Karpas-422 (cell line): ENCODE measurements at regions not wholly inside any gene's neighbourhood (a gene's known extent, or its start where the extent isn't known, plus 50 kb on each side); places are given as distances from the start of the nearest gene placed in this dataset.
"Not testable (repeated sequence)": the region's sequence is repeated elsewhere in the genome, so short reads cannot be mapped to it uniquely, and the experiment has no call there.

Source experiments
- DNase-seq: peaks from one replicate; pipeline ENCODE4 v3.0.0-alpha.2; 2015
- H2AFZ ChIP-seq: fragments of 200-600 bp; sonication (generic); 2 replicates; pipeline ENCODE4 v1.6.1; 2014; ENCODE audit warnings: antibody characterized with exemption, low read length, mixed read lengths
- H3K27ac ChIP-seq: fragments of 200-600 bp; sonication (generic); 2 replicates; pipeline ENCODE4 v1.5.1; 2014; ENCODE audit warnings: mild to moderate bottlenecking, low read length, moderate library complexity
- H3K27me3 ChIP-seq: fragments of 200-600 bp; sonication (generic); 2 replicates; pipeline ENCODE4 v1.6.1; 2014; ENCODE audit warnings: low read length, mixed read lengths
- H3K36me3 ChIP-seq: fragments of 200-600 bp; sonication (generic); 2 replicates; pipeline ENCODE4 v1.6.1; 2014; ENCODE audit warnings: low read length, mixed read lengths; ENCODE audit not compliant: insufficient read depth
- H3K4me1 ChIP-seq: fragments of 200-600 bp; sonication (generic); 2 replicates; pipeline ENCODE4 v1.6.1; 2014; ENCODE audit warnings: mild to moderate bottlenecking, low read length, mixed read lengths
- H3K4me2 ChIP-seq: fragments of 200-600 bp; sonication (generic); 2 replicates; pipeline ENCODE4 v1.6.1; 2014; ENCODE audit warnings: low read length, low read depth, mild to moderate bottlenecking; ENCODE audit not compliant: poor library complexity, severe bottlenecking
- H3K4me3 ChIP-seq: fragments of 200-600 bp; sonication (generic); 2 replicates; pipeline ENCODE4 v1.5.1; 2014; ENCODE audit warnings: mild to moderate bottlenecking, antibody characterized with exemption, low read length, mixed read lengths
- H3K79me2 ChIP-seq: fragments of 200-600 bp; sonication (generic); 2 replicates; pipeline ENCODE4 v1.6.1; 2014; ENCODE audit warnings: mild to moderate bottlenecking, low read length, mixed read lengths
- H3K9ac ChIP-seq: fragments of 200-600 bp; sonication (generic); 2 replicates; pipeline ENCODE4 v1.6.0; 2014; ENCODE audit warnings: low read length
- H3K9me2 ChIP-seq: fragments of 200-600 bp; sonication (generic), shearing (Covaris generic); replicated peaks from 2 replicates; pipeline ENCODE4 v1.6.0; 2014; ENCODE audit warnings: mild to moderate bottlenecking, low read length, moderate library complexity; ENCODE audit not compliant: insufficient read depth
- H3K9me3 ChIP-seq: fragments of 300-700, 200-600 bp; sonication (generic); 2 replicates; pipeline ENCODE4 v1.6.1; 2014; ENCODE audit warnings: low read length, mixed read lengths
- H4K20me1 ChIP-seq: fragments of 200-600 bp; sonication (generic); 2 replicates; pipeline ENCODE4 v1.6.1; 2014; ENCODE audit warnings: mild to moderate bottlenecking, antibody characterized with exemption, low read length, low read depth; ENCODE audit not compliant: insufficient read depth

DNA sequence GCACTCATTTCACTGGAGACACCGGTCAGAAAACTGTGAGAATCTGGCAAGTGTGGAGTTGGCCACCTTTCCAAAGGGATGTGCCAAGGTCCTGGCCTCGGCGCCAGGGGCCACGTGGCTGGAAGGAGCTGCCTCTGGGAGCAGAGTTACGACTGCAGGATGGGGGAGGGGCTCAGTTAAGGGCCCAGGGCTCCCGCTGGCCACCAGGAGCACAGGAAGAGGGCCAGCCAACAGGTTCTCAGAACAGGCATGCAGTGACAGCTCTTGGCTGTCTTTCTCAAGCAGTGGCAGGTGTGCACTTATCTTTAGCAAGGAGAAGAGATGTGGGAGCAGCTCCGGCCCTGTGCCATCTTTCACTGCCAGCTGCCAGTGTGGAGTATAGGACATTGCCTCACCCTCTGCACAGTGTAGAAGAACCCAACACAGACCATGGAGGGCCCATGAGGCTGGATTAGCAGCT lies 115.9 kb upstream of the RBPJ start:
- peaks cover 4% of the 10 kb centered on the region; the same call in 1 of the 2 replicates for H3K4me1 ChIP-seq
- no peaks in the 10 kb centered on the region for H3K9me3 ChIP-seq
- H3K9ac ChIP-seq, result no peak overlapping the region
- H3K4me3 ChIP-seq, result no peak overlapping the region
- no peak overlapping the region for H3K4me2 ChIP-seq
- no peaks in the 10 kb centered on the region for H3K27me3 ChIP-seq
- no peak for DNase-seq
- H3K9me2 ChIP-seq, result no peaks in the 10 kb centered on the region
- H3K79me2 ChIP-seq, result no peaks in the 10 kb centered on the region
- H3K36me3 ChIP-seq, result no peaks in the 10 kb centered on the region
- no peak overlapping the region for H3K27ac ChIP-seq
- no peaks in the 10 kb centered on the region for H4K20me1 ChIP-seq
- H2AFZ ChIP-seq, result no peak overlapping the region

DNA sequence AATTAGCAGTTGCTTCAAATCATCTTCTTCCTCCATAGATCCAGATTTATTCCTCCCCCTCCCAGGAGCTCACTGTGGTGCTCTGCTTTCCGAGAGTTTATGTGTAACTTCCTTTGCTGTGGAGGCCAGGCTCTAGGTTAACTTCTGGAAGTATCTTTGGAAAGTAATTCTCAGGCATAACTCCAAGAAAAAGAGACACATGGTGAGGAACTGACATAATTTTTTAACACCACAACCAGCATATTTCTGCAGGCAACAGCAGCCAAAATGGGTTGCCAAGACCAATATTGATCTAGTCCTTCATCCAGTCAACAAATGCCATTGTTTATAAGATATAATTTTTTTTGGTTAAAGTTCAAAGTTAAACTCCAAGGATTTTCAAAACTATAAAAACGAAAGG lies 114.5 kb upstream of the RBPJ start:
- Histone ChIP-seq H3K36me3 (no peaks in the 10 kb centered on the region), H3K4me3 (no peak overlapping the region), H3K27me3 (no peaks in the 10 kb centered on the region), H3K4me2 (no peak overlapping the region), H3K9ac (no peak overlapping the region), H3K79me2 (no peaks in the 10 kb centered on the region), H3K27ac (no peak overlapping the region), H3K9me3 (no peaks in the 10 kb centered on the region), H3K9me2 (no peaks in the 10 kb centered on the region), H2AFZ (no peak overlapping the region), H3K4me1 (peaks cover 4% of the 10 kb centered on the region; the same call in 1 of the 2 replicates), H4K20me1 (no peaks in the 10 kb centered on the region)
- no peak for DNase-seq

DNA sequence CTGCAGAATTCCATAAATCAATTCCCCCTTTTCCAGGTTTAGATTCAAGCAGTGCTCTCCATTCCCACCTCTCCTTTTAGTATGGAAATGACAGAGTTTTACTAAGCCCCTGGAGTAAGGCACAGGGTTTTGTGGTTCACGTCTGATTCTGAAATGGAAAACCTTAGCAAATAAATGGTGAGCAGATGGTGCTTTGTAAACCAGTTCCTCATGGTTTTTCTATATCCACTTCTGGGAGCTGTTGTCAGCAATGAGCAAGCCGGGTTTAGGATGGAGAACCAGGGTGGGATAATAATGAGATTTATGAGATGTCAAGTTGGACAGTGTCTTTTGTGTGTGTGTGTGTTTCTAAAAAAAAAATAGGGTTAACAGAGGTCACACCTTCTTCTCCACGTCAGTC lies 113.8 kb upstream of the RBPJ start:
- peaks cover 4% of the 10 kb centered on the region; the same call in 1 of the 2 replicates for H3K4me1 ChIP-seq
- DNase-seq, result no peak
- H3K4me3 ChIP-seq, result no peak overlapping the region
- H3K9ac ChIP-seq, result no peak overlapping the region
- no peaks in the 10 kb centered on the region for H3K27me3 ChIP-seq
- no peak overlapping the region for H2AFZ ChIP-seq
- no peak overlapping the region for H3K27ac ChIP-seq
- H3K9me3 ChIP-seq, result no peaks in the 10 kb centered on the region
- H3K9me2 ChIP-seq, result no peaks in the 10 kb centered on the region
- H3K4me2 ChIP-seq, result no peak overlapping the region
- no peaks in the 10 kb centered on the region for H4K20me1 ChIP-seq
- H3K79me2 ChIP-seq, result no peaks in the 10 kb centered on the region
- no peaks in the 10 kb centered on the region for H3K36me3 ChIP-seq

DNA sequence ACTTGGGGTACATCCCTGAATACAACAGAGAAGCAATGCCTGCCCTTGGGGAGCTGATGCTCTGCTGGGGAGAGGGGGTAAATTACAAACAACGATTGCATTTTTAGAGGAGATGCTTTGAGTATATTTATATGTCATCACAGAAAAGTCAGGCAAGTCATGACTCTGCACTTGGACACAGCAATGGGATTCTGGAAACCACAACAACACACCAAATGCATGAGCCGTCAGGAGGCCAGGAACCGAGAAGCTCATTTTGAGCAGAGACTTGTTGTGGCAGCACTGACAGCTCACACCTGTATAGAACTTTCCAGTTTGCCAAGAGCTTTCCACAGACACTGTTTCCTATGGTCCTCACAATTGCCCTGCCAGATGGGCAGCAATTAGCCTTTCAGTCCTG lies 113.2 kb upstream of the RBPJ start:
- Histone ChIP-seq H3K27ac (no peak overlapping the region), H3K4me1 (peaks cover 4% of the 10 kb centered on the region; the same call in 1 of the 2 replicates), H3K9me3 (no peaks in the 10 kb centered on the region), H4K20me1 (no peaks in the 10 kb centered on the region), H3K36me3 (no peaks in the 10 kb centered on the region), H3K4me2 (no peak overlapping the region), H3K79me2 (no peaks in the 10 kb centered on the region), H3K9me2 (no peaks in the 10 kb centered on the region), H2AFZ (no peak overlapping the region), H3K4me3 (no peak overlapping the region), H3K9ac (no peak overlapping the region), H3K27me3 (no peaks in the 10 kb centered on the region)
- no peak for DNase-seq

DNA sequence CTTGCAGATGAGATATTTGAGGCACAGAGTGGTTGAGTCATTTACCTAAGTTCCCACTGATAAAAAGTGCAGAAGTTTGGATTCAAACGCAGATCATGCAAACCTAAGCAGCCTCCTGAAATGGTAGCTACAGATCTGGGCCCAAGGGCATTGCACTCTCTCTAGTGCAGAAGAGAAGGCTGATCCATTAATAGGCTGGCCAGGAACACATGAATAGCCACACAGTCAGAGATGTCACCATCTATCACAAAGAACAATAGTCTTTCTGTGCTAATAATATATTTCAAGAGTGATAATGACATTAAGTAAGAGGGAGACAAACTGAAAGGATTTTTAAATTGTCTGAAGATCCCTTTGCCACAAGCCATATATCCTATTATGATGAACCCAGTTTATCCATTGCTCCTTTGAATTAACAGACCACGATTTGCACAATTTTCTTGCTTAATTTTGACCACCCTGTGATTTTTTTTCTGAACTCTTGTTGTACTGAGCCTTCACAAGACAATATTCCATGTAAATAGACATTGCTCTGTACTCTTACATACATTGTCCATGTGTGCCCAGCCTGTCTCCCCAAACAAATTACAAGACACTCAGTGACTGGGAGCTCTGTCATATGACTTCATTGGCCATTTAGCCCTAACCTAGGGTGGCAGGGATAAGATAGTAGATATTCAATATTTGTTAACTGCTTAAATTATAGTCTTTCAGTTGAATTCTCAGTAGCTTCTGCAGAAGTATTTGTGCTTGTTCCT lies 112.4 kb upstream of the RBPJ start:
- Histone ChIP-seq H3K36me3 (no peaks in the 10 kb centered on the region), H3K9ac (no peak overlapping the region), H2AFZ (no peak overlapping the region), H3K4me2 (no peak overlapping the region), H3K4me1 (peaks cover 4% of the 10 kb centered on the region; the same call in 1 of the 2 replicates), H3K4me3 (no peak overlapping the region), H3K79me2 (no peaks in the 10 kb centered on the region), H4K20me1 (no peaks in the 10 kb centered on the region), H3K27ac (no peak overlapping the region), H3K27me3 (no peaks in the 10 kb centered on the region), H3K9me2 (no peaks in the 10 kb centered on the region), H3K9me3 (no peaks in the 10 kb centered on the region)
- DNase-seq, result no peak

DNA sequence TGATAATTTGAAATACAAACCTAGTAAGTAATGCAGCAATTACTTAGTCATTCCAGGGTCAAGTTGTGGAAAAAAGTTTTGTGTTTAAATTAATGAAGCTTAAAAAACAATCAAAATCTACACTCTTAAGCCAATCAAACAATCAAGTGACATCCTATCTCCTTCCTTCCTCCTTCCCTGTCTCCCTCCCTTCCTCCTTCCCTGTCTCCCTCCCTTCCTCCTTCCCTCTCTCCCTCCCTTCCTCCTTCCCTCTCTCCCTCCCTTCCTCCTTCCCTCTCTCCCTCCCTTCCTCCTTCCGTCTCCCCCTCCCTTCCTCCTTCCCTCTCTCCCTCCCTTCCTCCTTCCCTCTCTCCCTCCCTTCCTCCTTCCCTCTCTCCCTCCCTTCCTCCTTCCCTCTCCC lies 111.4 kb upstream of the RBPJ start:
- not testable (repeated sequence) for H3K4me2 ChIP-seq, DNase-seq, H3K9ac ChIP-seq, H3K4me1 ChIP-seq, H3K79me2 ChIP-seq, H3K36me3 ChIP-seq, H3K27me3 ChIP-seq, H3K4me3 ChIP-seq, H3K9me2 ChIP-seq, H3K9me3 ChIP-seq, H2AFZ ChIP-seq, H4K20me1 ChIP-seq, H3K27ac ChIP-seq

DNA sequence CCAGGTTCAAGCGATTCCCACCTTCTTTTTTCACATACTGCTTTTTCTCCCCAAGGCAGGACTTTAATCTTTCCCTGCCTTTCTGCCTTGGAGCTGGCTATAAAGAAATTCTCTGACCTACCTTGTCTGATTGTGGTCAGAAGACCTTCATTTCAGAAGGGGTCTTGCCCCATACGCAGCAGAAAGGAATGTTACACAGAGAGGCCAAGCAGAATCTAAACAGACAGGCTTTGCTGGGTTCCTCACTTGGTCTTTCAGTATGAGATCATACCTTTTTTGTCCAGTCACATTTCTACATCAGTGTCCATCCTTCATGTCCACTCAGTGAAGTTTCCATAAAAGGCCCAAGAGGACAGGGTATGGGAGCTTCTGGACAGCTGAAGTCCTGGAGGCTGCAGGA lies 108.3 kb upstream of the RBPJ start:
- no peaks in the 10 kb centered on the region for H3K36me3 ChIP-seq
- H3K4me2 ChIP-seq, result no peak overlapping the region
- no peaks in the 10 kb centered on the region for H3K4me1 ChIP-seq
- H3K27ac ChIP-seq, result no peak overlapping the region
- H4K20me1 ChIP-seq, result no peaks in the 10 kb centered on the region
- H3K9me2 ChIP-seq, result no peaks in the 10 kb centered on the region
- H3K9ac ChIP-seq, result no peak overlapping the region
- H2AFZ ChIP-seq, result no peak overlapping the region
- no peaks in the 10 kb centered on the region for H3K9me3 ChIP-seq
- H3K4me3 ChIP-seq, result no peak overlapping the region
- H3K79me2 ChIP-seq, result no peaks in the 10 kb centered on the region
- DNase-seq, result no peak
- no peaks in the 10 kb centered on the region for H3K27me3 ChIP-seq

DNA sequence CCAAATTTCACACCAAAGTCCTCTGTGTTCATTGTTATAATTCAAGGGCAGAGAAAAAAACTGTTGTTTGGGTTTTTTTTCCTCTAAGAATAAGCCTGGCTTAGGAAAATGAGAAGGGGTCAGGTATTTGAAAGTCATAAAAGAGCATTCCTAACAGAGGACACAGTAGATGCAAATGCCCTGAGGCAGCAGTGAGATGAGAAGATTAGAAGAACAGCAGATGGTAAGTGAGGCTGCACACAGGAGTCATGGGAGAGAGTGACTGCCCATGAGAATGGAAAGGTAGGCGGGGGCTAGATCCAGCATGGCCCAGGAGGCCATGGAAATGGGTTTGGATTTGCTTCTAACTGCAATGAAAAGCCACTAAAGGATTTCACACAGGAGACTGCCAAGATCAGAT lies 107.5 kb upstream of the RBPJ start:
- Histone ChIP-seq H3K4me2 (no peak overlapping the region), H2AFZ (no peak overlapping the region), H3K9me2 (no peaks in the 10 kb centered on the region), H3K27me3 (no peaks in the 10 kb centered on the region), H3K9me3 (no peaks in the 10 kb centered on the region), H3K9ac (no peak overlapping the region), H3K27ac (no peak overlapping the region), H3K4me1 (peaks cover 2% of the 10 kb centered on the region), H3K4me3 (no peak overlapping the region), H4K20me1 (no peaks in the 10 kb centered on the region), H3K36me3 (no peaks in the 10 kb centered on the region), H3K79me2 (no peaks in the 10 kb centered on the region)
- DNase-seq, result no peak
